ENCODE measurements at regions not wholly inside any gene's neighbourhood (a gene's known extent, or its start where the extent isn't known, plus 50 kb on each side); places are given as distances from the start of the nearest gene placed in this dataset.

DNA sequence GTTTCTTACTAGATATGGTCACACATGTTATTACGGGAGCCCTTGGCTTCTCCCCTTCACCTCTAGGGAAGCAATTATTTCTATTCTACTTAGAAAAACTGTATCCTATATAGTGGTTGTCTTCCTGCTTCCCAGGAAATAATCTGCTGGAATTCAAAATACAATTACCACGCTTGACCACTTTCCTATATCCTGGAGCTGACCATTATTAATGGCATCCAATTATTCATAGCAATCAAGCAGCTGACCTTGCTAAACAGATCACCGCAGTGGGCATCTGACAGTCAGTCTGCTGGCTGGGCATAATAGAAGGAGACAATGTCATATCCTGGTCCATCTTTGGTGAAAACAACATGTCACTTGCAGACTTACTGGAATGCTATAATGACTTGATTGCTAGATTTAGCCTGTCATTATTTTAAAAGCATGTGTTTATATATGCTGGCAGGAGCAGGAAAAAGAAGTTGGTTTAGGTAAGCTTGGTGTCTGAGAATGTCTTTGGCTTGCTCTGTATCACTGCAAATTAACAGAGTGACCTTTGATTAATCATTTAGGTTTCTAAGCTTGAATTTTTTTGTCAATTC, 325.6 kb upstream of the FAM98A start:
- Histone ChIP-seq H3K9me2 (ENCODE audit: insufficient read depth, low read length) (no peaks in the 10 kb centered on the region), H3K36me3 (ENCODE audit: insufficient read depth, low read length) (no peaks in the 10 kb centered on the region), H3K4me1 (ENCODE audit: insufficient read depth, low read length, poor library complexity, severe bottlenecking) (no peaks in the 10 kb centered on the region), H3K79me2 (ENCODE audit: insufficient read depth, low read depth, low read length) (no peaks in the 10 kb centered on the region), H3K4me2 (ENCODE audit: low read length) (no peak overlapping the region), H4K20me1 (ENCODE audit: insufficient read depth, low read length) (no peaks in the 10 kb centered on the region), H3K9me3 (ENCODE audit: low read length) (no peaks in the 10 kb centered on the region), H2AFZ (ENCODE audit: low read length) (no peak overlapping the region), H3K4me3 (ENCODE audit: low read depth, low read length, poor library complexity, severe bottlenecking) (no peak overlapping the region), H3K27ac (ENCODE audit: low read depth, low read length, poor library complexity, severe bottlenecking) (no peak overlapping the region)
- POLR2A ChIA-PET, result interaction anchor here (0.8 kb wide), 1 partner anchor 14 kb away, joined by 3 read pairs; no protein-coding TSS in a partner anchor
- BruUV-seq (replicated peaks), result no TSS peak
- intact Hi-C loops (cut with micrococcal nuclease; ENCODE audit: unreplicated experiment), result no loop called here
- CTCF ChIA-PET (ENCODE audit: unreplicated experiment), result no interaction called here
- TF ChIP-seq, protein P1, sequence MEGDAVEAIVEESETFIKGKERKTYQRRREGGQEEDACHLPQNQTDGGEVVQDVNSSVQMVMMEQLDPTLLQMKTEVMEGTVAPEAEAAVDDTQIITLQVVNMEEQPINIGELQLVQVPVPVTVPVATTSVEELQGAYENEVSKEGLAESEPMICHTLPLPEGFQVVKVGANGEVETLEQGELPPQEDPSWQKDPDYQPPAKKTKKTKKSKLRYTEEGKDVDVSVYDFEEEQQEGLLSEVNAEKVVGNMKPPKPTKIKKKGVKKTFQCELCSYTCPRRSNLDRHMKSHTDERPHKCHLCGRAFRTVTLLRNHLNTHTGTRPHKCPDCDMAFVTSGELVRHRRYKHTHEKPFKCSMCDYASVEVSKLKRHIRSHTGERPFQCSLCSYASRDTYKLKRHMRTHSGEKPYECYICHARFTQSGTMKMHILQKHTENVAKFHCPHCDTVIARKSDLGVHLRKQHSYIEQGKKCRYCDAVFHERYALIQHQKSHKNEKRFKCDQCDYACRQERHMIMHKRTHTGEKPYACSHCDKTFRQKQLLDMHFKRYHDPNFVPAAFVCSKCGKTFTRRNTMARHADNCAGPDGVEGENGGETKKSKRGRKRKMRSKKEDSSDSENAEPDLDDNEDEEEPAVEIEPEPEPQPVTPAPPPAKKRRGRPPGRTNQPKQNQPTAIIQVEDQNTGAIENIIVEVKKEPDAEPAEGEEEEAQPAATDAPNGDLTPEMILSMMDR (conservative IDR thresholded peaks at IDR 0.05; ENCODE audit: low read length), result no peak
- TF ChIP-seq EZH2phosphoT487 (IDR thresholded peaks at IDR 0.05; ENCODE audit: borderline replicate concordance, low read depth, low read length), result no peak
- no peak for DNase-seq (ENCODE audit: low spot score)

DNA sequence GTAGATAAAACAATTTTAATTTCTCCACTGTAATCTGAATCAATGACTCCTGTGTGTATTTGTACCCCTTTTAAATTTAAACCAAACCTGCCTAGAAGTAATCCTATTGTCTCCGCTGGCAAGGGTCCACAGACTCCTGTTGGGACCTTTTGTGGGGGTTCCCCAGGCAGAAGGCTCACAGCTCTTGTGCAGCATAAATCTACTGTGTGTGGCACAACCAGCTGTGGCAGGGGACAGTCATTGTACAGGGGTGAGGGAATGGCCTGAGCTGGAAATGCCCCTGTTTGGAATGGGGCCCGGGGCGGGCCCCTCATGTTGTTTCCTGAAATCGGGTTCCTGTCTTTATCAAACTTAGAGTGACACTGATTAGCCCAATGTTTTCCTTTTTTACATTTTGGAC, 318.2 kb upstream of the FAM98A start:
- no TSS peak for BruUV-seq (replicated peaks)
- no peak overlapping the region for H3K4me2 ChIP-seq (ENCODE audit: low read length)
- H3K4me3 ChIP-seq (ENCODE audit: low read depth, low read length, poor library complexity, severe bottlenecking), result no peak overlapping the region
- H3K9me2 ChIP-seq (ENCODE audit: insufficient read depth, low read length), result no peaks in the 10 kb centered on the region
- POLR2A ChIA-PET, result no interaction called here
- H3K9me3 ChIP-seq (ENCODE audit: low read length), result 0 out of 2 replicates have a peak, but pooled peaks cover 6% of the 10 kb centered on the region
- H3K79me2 ChIP-seq (ENCODE audit: insufficient read depth, low read depth, low read length), result no peaks in the 10 kb centered on the region
- DNase-seq (ENCODE audit: low spot score), result no peak
- H3K36me3 ChIP-seq (ENCODE audit: insufficient read depth, low read length), result no peaks in the 10 kb centered on the region
- intact Hi-C loops (cut with micrococcal nuclease; ENCODE audit: unreplicated experiment), result no loop called here
- no peaks in the 10 kb centered on the region for H3K4me1 ChIP-seq (ENCODE audit: insufficient read depth, low read length, poor library complexity, severe bottlenecking)
- TF ChIP-seq EZH2phosphoT487 (IDR thresholded peaks at IDR 0.05; ENCODE audit: borderline replicate concordance, low read depth, low read length), result no peak
- TF ChIP-seq, protein P1 (conservative IDR thresholded peaks at IDR 0.05; ENCODE audit: low read length), result no peak
- no peaks in the 10 kb centered on the region for H4K20me1 ChIP-seq (ENCODE audit: insufficient read depth, low read length)
- CTCF ChIA-PET (ENCODE audit: unreplicated experiment), result no interaction called here
- H2AFZ ChIP-seq (ENCODE audit: low read length), result no peak overlapping the region
- no peak overlapping the region for H3K27ac ChIP-seq (ENCODE audit: low read depth, low read length, poor library complexity, severe bottlenecking)

DNA sequence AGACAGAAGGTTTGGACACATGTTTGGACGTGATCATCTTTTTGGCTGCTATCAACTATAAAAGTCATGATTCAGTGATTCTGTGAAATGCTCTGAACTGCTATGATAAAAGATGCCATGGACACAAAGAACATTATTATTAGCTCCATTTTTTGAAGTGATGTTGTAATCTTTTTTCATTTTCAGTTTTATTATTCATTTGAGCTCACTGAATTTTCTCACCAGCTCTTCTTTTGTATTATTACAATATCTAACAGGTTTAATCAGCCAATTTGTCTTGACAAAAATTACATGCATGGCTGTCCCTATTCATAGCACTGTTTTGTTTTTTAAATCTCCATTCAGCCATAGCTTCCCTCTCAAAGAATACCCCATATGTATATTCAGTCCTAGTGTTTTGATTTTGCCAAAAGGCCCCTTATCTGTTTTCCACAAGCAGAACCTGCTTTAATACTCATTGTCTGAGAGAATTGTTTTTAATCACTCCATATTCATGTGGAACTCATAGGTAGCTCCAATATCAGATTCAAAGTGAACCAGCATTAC, 314.0 kb upstream of the FAM98A start:
- Histone ChIP-seq H3K27ac (ENCODE audit: low read depth, low read length, poor library complexity, severe bottlenecking) (no peak overlapping the region), H3K4me2 (ENCODE audit: low read length) (no peak overlapping the region), H4K20me1 (ENCODE audit: insufficient read depth, low read length) (no peaks in the 10 kb centered on the region), H2AFZ (ENCODE audit: low read length) (no peak overlapping the region), H3K4me3 (ENCODE audit: low read depth, low read length, poor library complexity, severe bottlenecking) (no peak overlapping the region), H3K4me1 (ENCODE audit: insufficient read depth, low read length, poor library complexity, severe bottlenecking) (no peaks in the 10 kb centered on the region), H3K9me2 (ENCODE audit: insufficient read depth, low read length) (no peaks in the 10 kb centered on the region), H3K79me2 (ENCODE audit: insufficient read depth, low read depth, low read length) (no peaks in the 10 kb centered on the region), H3K36me3 (ENCODE audit: insufficient read depth, low read length) (no peaks in the 10 kb centered on the region), H3K9me3 (ENCODE audit: low read length) (0 out of 2 replicates have a peak, but pooled peaks cover 6% of the 10 kb centered on the region)
- no peak for DNase-seq (ENCODE audit: low spot score)
- POLR2A ChIA-PET, result interaction anchor here (0.5 to 0.8 kb wide), 3 partner anchors 9 to 1899 kb away, joined by 4 read pairs; no protein-coding TSS in a partner anchor
- BruUV-seq (replicated peaks), result no TSS peak
- TF ChIP-seq, protein P1 (conservative IDR thresholded peaks at IDR 0.05; ENCODE audit: low read length), result no peak
- no peak for TF ChIP-seq EZH2phosphoT487 (IDR thresholded peaks at IDR 0.05; ENCODE audit: borderline replicate concordance, low read depth, low read length)
- intact Hi-C loops (cut with micrococcal nuclease; ENCODE audit: unreplicated experiment), result no loop called here
- CTCF ChIA-PET (ENCODE audit: unreplicated experiment), result no interaction called here

Data from OCI-LY7 (cell line).